ENCODE measurements at regions not wholly inside any gene's neighbourhood (a gene's known extent, or its start where the extent isn't known, plus 50 kb on each side); places are given as distances from the start of the nearest gene placed in this dataset.

- TF ChIP-seq POLR2AphosphoS5 (IDR thresholded peaks at IDR 0.05; ENCODE audit: insufficient read depth in 1 of 2, low read depth in 1 of 2) = no peak
- no peak for TF ChIP-seq CTCF (IDR thresholded peaks at IDR 0.05)
- no peak for TF ChIP-seq POLR2A (IDR thresholded peaks at IDR 0.05)
Measured at GRCh38 chr1:2936559-2937515, 84.4 kb upstream of the ACTRT2 start.
